K562 (cell line): ENCODE measurements at regions not wholly inside any gene's neighbourhood (a gene's known extent, or its start where the extent isn't known, plus 50 kb on each side); places are given as distances from the start of the nearest gene placed in this dataset.

Experiments
- ATAC-seq: fragments of 200-7000 bp; cut with Tn5 transposase; 3 replicates; pipeline ENCODE4 v1.9.1; 2020; ENCODE audit warnings: moderate library complexity
- BruUV-seq: library from RNA; stranded (reverse); fragments of 400-500 nt; replicated peaks from 2 replicates; lab custom pipeline; 2021; lab: Mats Ljungman, UMichigan
- CTCF ChIA-PET: fragments of 300-600 bp; formaldehyde crosslinking; extraction: SDS; loops from one replicate; lab custom pipeline; 2021; ENCODE audit warnings: low intra/inter-chr PET ratio; lab: Yijun Ruan, JAX
- POLR2A ChIA-PET: fragments of 300-600, 350-650 bp; sonication (Branson Sonifier 250); formaldehyde crosslinking; extraction: SDS; loops from one replicate; lab custom pipeline; 2021; ENCODE audit warnings: antibody characterized with exemption, inconsistent platforms; lab: Yijun Ruan, JAX
- DNase-seq, 4 experiments: peaks; one replicate each; pipeline versions ENCODE4 v3.0.0 to v3.0.0-alpha.2; 2011 to 2018; ENCODE audit warnings: low spot score in 3 of 4, mixed read lengths in 3 of 4; ENCODE audit errors: extremely low read depth in 1 of 4
- FAIRE-seq: peaks from 2 replicates; lab custom pipeline; 2011; peaks lifted over from hg19 to GRCh38; lab: Jason Lieb, UNC
- H2AFZ ChIP-seq: 2 replicates; pipeline ENCODE4 v1.6.0; 2011; ENCODE audit warnings: low read depth, low read length, control low read depth, inconsistent platforms
- H3K27ac ChIP-seq: fragments of 200-600 bp; 3 replicates; pipeline ENCODE4 v1.8.0; 2011; ENCODE audit warnings: low read depth, mild to moderate bottlenecking, control low read depth, inconsistent platforms, low read length, moderate library complexity, mixed read lengths; ENCODE audit errors: extremely low read depth
- H3K27me3 ChIP-seq, 2 experiments: fragments of 300-600 bp in 1 of 2; 2 replicates in 1 of 2; 3 replicates in 1 of 2; pipeline versions ENCODE4 v1.6.0 to v1.8.0; 2011; ENCODE audit warnings: inconsistent platforms in 2 of 2, low read length in 2 of 2, mild to moderate bottlenecking in 1 of 2, mixed read lengths in 1 of 2, moderate library complexity in 1 of 2; ENCODE audit not compliant: control insufficient read depth in 2 of 2, insufficient read depth in 2 of 2
- H3K36me3 ChIP-seq: fragments of 300-600 bp; 3 replicates; pipeline ENCODE4 v1.8.0; 2011; ENCODE audit warnings: mild to moderate bottlenecking, low read length, inconsistent platforms; ENCODE audit not compliant: control insufficient read depth, insufficient read depth
- H3K4me1 ChIP-seq, 2 experiments: fragments of 200-600 bp in 1 of 2; replicated peaks in 1 of 2; 2 replicates in 1 of 2; 3 replicates in 1 of 2; pipeline versions ENCODE4 v1.5.1 to v1.8.0; 2011; ENCODE audit warnings: inconsistent platforms in 2 of 2, low read length in 2 of 2, mild to moderate bottlenecking in 1 of 2, mixed read lengths in 1 of 2, moderate library complexity in 1 of 2; ENCODE audit not compliant: control insufficient read depth in 2 of 2, insufficient read depth in 2 of 2
- H3K4me2 ChIP-seq: 2 replicates; pipeline ENCODE4 v1.6.1; 2011; ENCODE audit warnings: low read length, control low read depth, inconsistent platforms, mixed read lengths; ENCODE audit not compliant: insufficient read depth
- H3K4me3 ChIP-seq: fragments of 200-600 bp; sonication (generic), shearing (Covaris generic); 2 replicates; pipeline ENCODE4 v1.5.1; 2016; ENCODE audit warnings: control low read depth, inconsistent platforms
- H3K79me2 ChIP-seq: fragments of 200-600 bp; 3 replicates; pipeline ENCODE4 v1.8.0; 2011; ENCODE audit warnings: low read length, inconsistent platforms; ENCODE audit not compliant: control insufficient read depth, insufficient read depth
- H3K9ac ChIP-seq, 2 experiments: 2 replicates each; pipeline versions ENCODE4 v1.6.0 to v1.6.1; 2011; ENCODE audit warnings: low read depth in 2 of 2, low read length in 2 of 2, control low read depth in 1 of 2, inconsistent platforms in 1 of 2, mild to moderate bottlenecking in 1 of 2, mixed read lengths in 1 of 2; ENCODE audit not compliant: insufficient read depth in 1 of 2
- H3K9me1 ChIP-seq: one replicate; pipeline ENCODE4 v1.6.0; 2011; ENCODE audit warnings: inconsistent platforms, mild to moderate bottlenecking, low read length, moderate library complexity; ENCODE audit not compliant: control insufficient read depth, insufficient read depth
- H3K9me3 ChIP-seq: replicated peaks from 2 replicates; pipeline ENCODE4 v1.5.1; 2011; ENCODE audit warnings: low read depth, low read length, inconsistent platforms; ENCODE audit not compliant: control insufficient read depth, insufficient read depth
- H4K20me1 ChIP-seq: replicated peaks from 2 replicates; pipeline ENCODE4 v1.6.1; 2011; ENCODE audit warnings: low read length, inconsistent platforms, mixed read lengths; ENCODE audit not compliant: control insufficient read depth, insufficient read depth
- C11orf30 ChIP-seq: fragments of 450-650 bp; IDR thresholded peaks from 2 replicates; pipeline ENCODE4 v1.6.1; 2016; ENCODE audit warnings: low read depth, mild to moderate bottlenecking
- IRF2 ChIP-seq: sonication (generic); formaldehyde crosslinking; IDR thresholded peaks from 2 replicates; pipeline ENCODE4 v1.8.1; 2022; ENCODE audit warnings: mild to moderate bottlenecking, missing genetic modification reagents
- KAT8 ChIP-seq: fragments of 450-650 bp; IDR thresholded peaks from 2 replicates; pipeline ENCODE4 v1.6.1; 2016; ENCODE audit warnings: low read depth, mild to moderate bottlenecking
- KDM2B ChIP-seq: fragments of 250-450 bp; sonication (Bioruptor Pico); IDR thresholded peaks from 2 replicates; pipeline ENCODE4 v1.8.0; 2021; ENCODE audit warnings: mild to moderate bottlenecking, moderate library complexity
- LARP7 ChIP-seq: fragments of 450-650 bp; IDR thresholded peaks from 2 replicates; pipeline ENCODE4 v1.6.1; 2016
- MAFF ChIP-seq: IDR thresholded peaks from 2 replicates; pipeline ENCODE4 v1.6.1; 2012; ENCODE audit warnings: low read length, improper control_type of control experiment
- MAFG ChIP-seq: fragments of 450-650 bp; conservative IDR thresholded peaks from 2 replicates; pipeline ENCODE4 v1.6.1; 2016; ENCODE audit warnings: missing genetic modification characterization, missing compliant biosample characterization
- MAFK ChIP-seq: IDR thresholded peaks from 2 replicates; pipeline ENCODE4 v1.6.1; 2011; ENCODE audit warnings: low read length, improper control_type of control experiment
- MED1 ChIP-seq: sonication (generic); formaldehyde crosslinking; IDR thresholded peaks from 2 replicates; pipeline ENCODE4 v1.8.1; 2023; ENCODE audit warnings: missing genetic modification reagents, borderline replicate concordance
- MXI1 ChIP-seq: IDR thresholded peaks from 2 replicates; pipeline ENCODE4 v1.6.1; 2011; ENCODE audit warnings: low read depth, mild to moderate bottlenecking, improper control_type of control experiment, low read length
- TBP ChIP-seq: optimal IDR thresholded peaks from 2 replicates; pipeline ENCODE3; 2011; ENCODE audit warnings: low read depth, low read length, improper control_type of control experiment
- ZNF12 ChIP-seq: sonication (generic); formaldehyde crosslinking; IDR thresholded peaks from 2 replicates; pipeline ENCODE4 v1.4.0; 2020; ENCODE audit warnings: mild to moderate bottlenecking, missing genetic modification reagents
- ZNF316 ChIP-seq: fragments of 450-650 bp; IDR thresholded peaks from 2 replicates; pipeline ENCODE4 v1.6.1; 2016
- ZNF586 ChIP-seq: fragments of 450-650 bp; formaldehyde crosslinking; conservative IDR thresholded peaks from 2 replicates; pipeline ENCODE4 v1.4.0; 2020; ENCODE audit warnings: mild to moderate bottlenecking, moderate library complexity
- WGBS: fragments of 100-300 bp; shearing (Covaris generic); methylation state at CpG from one replicate; pipeline ENCODE4 v1.1.6; 2016; ENCODE audit warnings: low coverage, mixed read lengths; ENCODE audit not compliant: insufficient coverage; ENCODE audit errors: missing lambda C conversion rate; 5-methylcytosine and 5-hydroxymethylcytosine counted together
- in situ Hi-C: fragments of 300-500 bp; cut with MboI; formaldehyde crosslinking; loops from 4 replicates; pipeline ENCODE4 v1.15.0; 2018; ENCODE audit warnings: inconsistent platforms, mixed read lengths
- intact Hi-C: fragments of 100-400 bp; cut with micrococcal nuclease; formaldehyde crosslinking; loops from 2 replicates; pipeline ENCODE4 v1.14.2; 2022

DNA sequence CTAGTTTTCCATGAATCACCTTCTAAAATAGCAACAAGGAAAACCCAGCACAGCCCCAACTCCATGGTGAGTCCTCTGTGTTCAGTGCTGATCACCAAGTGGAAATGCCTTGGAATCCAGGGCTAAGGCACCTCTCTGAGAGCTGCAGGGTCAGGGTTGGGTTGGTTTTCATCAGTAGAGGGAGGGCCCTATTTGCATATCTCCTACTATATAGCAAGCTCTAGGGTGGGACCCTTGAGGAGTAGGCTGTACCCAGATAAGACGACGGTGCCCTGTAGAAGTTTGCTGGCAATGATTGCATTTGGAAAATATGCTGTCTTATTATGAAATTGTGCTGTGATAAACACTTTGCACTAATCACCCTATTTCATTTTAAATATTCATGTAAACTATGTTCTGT is 1011.8 kb downstream of the TMEM121 start (continued):
- TF ChIP-seq MED1 (CRISPR knock-in tag) (no peak), ZNF12 (no peak), MXI1 (no peak), KAT8 (no peak), LARP7 (no peak), IRF2 (CRISPR knock-in tag) (no peak)

DNA sequence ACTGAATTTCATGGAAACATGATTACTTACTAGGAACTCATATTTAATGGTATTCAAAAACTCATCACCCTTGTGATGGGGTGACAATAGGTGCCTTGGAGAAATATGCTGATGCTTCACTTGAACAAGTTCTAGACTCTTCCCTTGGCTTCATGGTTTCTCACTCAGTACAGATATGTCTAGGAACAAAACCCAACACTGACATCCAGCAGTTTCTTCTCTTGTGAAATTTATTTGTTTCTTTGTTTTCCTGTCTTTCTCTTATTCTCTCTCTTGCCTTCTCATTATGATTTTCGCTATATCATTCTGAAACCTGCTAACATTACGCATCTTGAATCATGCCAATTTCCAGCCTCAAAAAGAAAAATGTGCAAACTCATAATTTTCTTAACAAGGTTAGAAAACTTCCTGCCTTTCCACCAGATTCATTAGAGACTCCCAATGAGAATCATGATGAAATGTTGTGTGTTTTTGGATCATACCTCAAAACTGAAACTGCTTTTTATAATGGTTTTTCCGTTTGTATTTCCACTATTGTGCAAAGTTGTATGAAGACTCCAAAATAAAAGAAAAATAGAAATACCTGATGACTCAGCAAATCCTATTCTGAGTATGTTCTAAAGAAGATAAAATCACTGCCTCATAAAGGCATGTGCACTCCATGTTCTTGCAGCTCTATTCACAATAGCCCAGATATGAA is 1021.5 kb downstream of the TMEM121 start:
- H3K9me3 ChIP-seq, result no peaks in the 10 kb centered on the region
- POLR2A ChIA-PET, result no interaction called here
- H3K4me1 ChIP-seq, result no peaks in the 10 kb centered on the region
- no peak overlapping the region for H3K4me2 ChIP-seq
- H3K4me3 ChIP-seq, result no peak overlapping the region
- intact Hi-C loops, result no loop called here
- ATAC-seq (no peak), DNase-seq (no peak), FAIRE-seq (no peak)
- no peak overlapping the region for H3K27ac ChIP-seq
- H4K20me1 ChIP-seq, result no peaks in the 10 kb centered on the region
- 0% methylated on average over 3 of the region's 3 CpGs for WGBS
- H3K36me3 ChIP-seq, result no peaks in the 10 kb centered on the region
- no peak overlapping the region for H2AFZ ChIP-seq
- H3K9me1 ChIP-seq, result no peaks in the 10 kb centered on the region
- no peaks in the 10 kb centered on the region for H3K27me3 ChIP-seq
- BruUV-seq, result no TSS peak
- no peaks in the 10 kb centered on the region for H3K79me2 ChIP-seq
- TF ChIP-seq C11orf30 (peak; percentile 9; the same call in 1 of the 2 replicates), ZNF586 (no peak), TBP (no peak), ZNF316 (0 out of 2 replicates have a peak, but pooled peaks have one; percentile 12), MAFF (peak; percentile 95), MAFK (peak; percentile 98), KDM2B (CRISPR knock-in tag) (no peak), MAFG (tag) (0 out of 2 replicates have a peak, but pooled peaks have one; percentile 11)
- in situ Hi-C loops, result no loop called here
- CTCF ChIA-PET, result no interaction called here
- no peak overlapping the region for H3K9ac ChIP-seq
